ENCODE measurements at regions not wholly inside any gene's neighbourhood (a gene's known extent, or its start where the extent isn't known, plus 50 kb on each side); places are given as distances from the start of the nearest gene placed in this dataset.

GRCh38 chr11:122028545-122028944 is 87.5 kb downstream of the BLID start:
- Mint-ChIP-seq H3K36me3 (no peaks in the 10 kb centered on the region), H3K27ac (no peak overlapping the region), H3K27me3 (ENCODE audit: low read depth) (peaks cover 7% of the 10 kb centered on the region), H3K4me1 (peaks cover 13% of the 10 kb centered on the region), H3K9me3 (peaks cover 20% of the 10 kb centered on the region), H3K4me3 (no peak overlapping the region)
- no peak for ATAC-seq
- CTCF ChIA-PET = no interaction called here
- DNase-seq (ENCODE audit: low spot score) = no peak
- POLR2A ChIA-PET = no interaction called here
- no peak for TF ChIP-seq ZNF423 (CRISPR knock-in tag; IDR thresholded peaks at IDR 0.05)
- no peak for TF ChIP-seq NFYB (CRISPR knock-in tag; conservative IDR thresholded peaks at IDR 0.05; ENCODE audit: low read depth)
- TF ChIP-seq ZNF396 (CRISPR knock-in tag; IDR thresholded peaks at IDR 0.05; ENCODE audit: borderline replicate concordance) = no peak
- TF ChIP-seq GTF2I (CRISPR knock-in tag; conservative IDR thresholded peaks at IDR 0.05) = no peak
- TF ChIP-seq NFE2L1 (CRISPR knock-in tag; IDR thresholded peaks at IDR 0.05) = no peak
- no peak for TF ChIP-seq E2F1 (CRISPR knock-in tag; IDR thresholded peaks at IDR 0.05)
- no peak for TF ChIP-seq ZNF512 (CRISPR knock-in tag; IDR thresholded peaks at IDR 0.05; ENCODE audit: borderline replicate concordance)
- no peak for TF ChIP-seq MAX (CRISPR knock-in tag; IDR thresholded peaks at IDR 0.05)
- TF ChIP-seq CREM (CRISPR knock-in tag; IDR thresholded peaks at IDR 0.05) = no peak
- TF ChIP-seq ZNF121 (CRISPR knock-in tag; IDR thresholded peaks at IDR 0.05) = no peak
- no peak for TF ChIP-seq HMGA2 (CRISPR knock-in tag; IDR thresholded peaks at IDR 0.05)
- TF ChIP-seq TCF7 (CRISPR knock-in tag; IDR thresholded peaks at IDR 0.05; ENCODE audit: low read depth) = no peak
- TF ChIP-seq ATF1 (CRISPR knock-in tag; IDR thresholded peaks at IDR 0.05) = no peak
- no peak for TF ChIP-seq ESRRA (CRISPR knock-in tag; IDR thresholded peaks at IDR 0.05; ENCODE audit: borderline replicate concordance)
- TF ChIP-seq MXD4 (CRISPR knock-in tag; IDR thresholded peaks at IDR 0.05; ENCODE audit: borderline replicate concordance) = no peak
- no peak for TF ChIP-seq HMGXB4 (CRISPR knock-in tag; IDR thresholded peaks at IDR 0.05)
- TF ChIP-seq ZBTB21 (CRISPR knock-in tag; IDR thresholded peaks at IDR 0.05; ENCODE audit: borderline replicate concordance) = no peak
- TF ChIP-seq ZMAT4 (CRISPR knock-in tag; IDR thresholded peaks at IDR 0.05) = no peak
- no peak for TF ChIP-seq CBFB (CRISPR knock-in tag; IDR thresholded peaks at IDR 0.05; ENCODE audit: low read depth)

- no peak for DNase-seq (ENCODE audit: low spot score)
- Mint-ChIP-seq H3K4me3 (no peak overlapping the region), H3K36me3 (no peaks in the 10 kb centered on the region), H3K4me1 (peaks cover 13% of the 10 kb centered on the region), H3K27ac (no peak overlapping the region), H3K9me3 (peaks cover 16% of the 10 kb centered on the region), H3K27me3 (ENCODE audit: low read depth) (peaks cover 7% of the 10 kb centered on the region)
- no peak for TF ChIP-seq PREB (CRISPR knock-in tag; IDR thresholded peaks at IDR 0.05; ENCODE audit: borderline replicate concordance)
- TF ChIP-seq TCF7 (CRISPR knock-in tag; IDR thresholded peaks at IDR 0.05; ENCODE audit: low read depth) = no peak
- no peak for TF ChIP-seq MLX (CRISPR knock-in tag; IDR thresholded peaks at IDR 0.05)
- no peak for TF ChIP-seq CTCF (IDR thresholded peaks at IDR 0.05)
- ATAC-seq = no peak
- ChIA-PET POLR2A (no interaction called here), CTCF (no interaction called here)
Observed at GRCh38 chr11:122028036-122028435, 88.0 kb downstream of the BLID start.
